ENCODE measurements at regions not wholly inside any gene's neighbourhood (a gene's known extent, or its start where the extent isn't known, plus 50 kb on each side); places are given as distances from the start of the nearest gene placed in this dataset.

GRCh38 chr2:228819701-228820100 is 451.4 kb downstream of the PID1 start:
- H3K27me3 ChIP-seq: no peaks in the 10 kb centered on the region
- TF ChIP-seq POLR2AphosphoS5 (IDR thresholded peaks at IDR 0.05; ENCODE audit: insufficient read depth in 1 of 2, low read depth in 1 of 2) (no peak), POLR2A (IDR thresholded peaks at IDR 0.05) (no peak)
- TF ChIP-seq, protein P1, sequence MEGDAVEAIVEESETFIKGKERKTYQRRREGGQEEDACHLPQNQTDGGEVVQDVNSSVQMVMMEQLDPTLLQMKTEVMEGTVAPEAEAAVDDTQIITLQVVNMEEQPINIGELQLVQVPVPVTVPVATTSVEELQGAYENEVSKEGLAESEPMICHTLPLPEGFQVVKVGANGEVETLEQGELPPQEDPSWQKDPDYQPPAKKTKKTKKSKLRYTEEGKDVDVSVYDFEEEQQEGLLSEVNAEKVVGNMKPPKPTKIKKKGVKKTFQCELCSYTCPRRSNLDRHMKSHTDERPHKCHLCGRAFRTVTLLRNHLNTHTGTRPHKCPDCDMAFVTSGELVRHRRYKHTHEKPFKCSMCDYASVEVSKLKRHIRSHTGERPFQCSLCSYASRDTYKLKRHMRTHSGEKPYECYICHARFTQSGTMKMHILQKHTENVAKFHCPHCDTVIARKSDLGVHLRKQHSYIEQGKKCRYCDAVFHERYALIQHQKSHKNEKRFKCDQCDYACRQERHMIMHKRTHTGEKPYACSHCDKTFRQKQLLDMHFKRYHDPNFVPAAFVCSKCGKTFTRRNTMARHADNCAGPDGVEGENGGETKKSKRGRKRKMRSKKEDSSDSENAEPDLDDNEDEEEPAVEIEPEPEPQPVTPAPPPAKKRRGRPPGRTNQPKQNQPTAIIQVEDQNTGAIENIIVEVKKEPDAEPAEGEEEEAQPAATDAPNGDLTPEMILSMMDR (IDR thresholded peaks at IDR 0.05): no peak
- H3K9me3 ChIP-seq: no peaks in the 10 kb centered on the region
- no peak overlapping the region for H3K27ac ChIP-seq
- H3K36me3 ChIP-seq: no peaks in the 10 kb centered on the region
- no peak overlapping the region for H3K4me3 ChIP-seq
- intact Hi-C loops (cut with DNase I): no loop called here
- no peak for DNase-seq (ENCODE audit: extremely low spot score in 2 of 2)
- no peaks in the 10 kb centered on the region for H3K4me1 ChIP-seq

GRCh38 chr2:228802181-228803071 is 468.7 kb downstream of the PID1 start:
- Histone ChIP-seq H3K36me3 (no peaks in the 10 kb centered on the region), H3K4me1 (no peaks in the 10 kb centered on the region), H3K9me3 (no peaks in the 10 kb centered on the region), H3K4me3 (no peak overlapping the region), H3K27ac (no peak overlapping the region), H3K27me3 (no peaks in the 10 kb centered on the region)
- DNase-seq (ENCODE audit: extremely low spot score in 2 of 2): no peak
- TF ChIP-seq POLR2A (IDR thresholded peaks at IDR 0.05) (no peak), POLR2AphosphoS5 (IDR thresholded peaks at IDR 0.05; ENCODE audit: insufficient read depth in 1 of 2, low read depth in 1 of 2) (no peak)
- TF ChIP-seq, protein P1 (IDR thresholded peaks at IDR 0.05): no peak
- intact Hi-C loops (cut with DNase I): no loop called here

- intact Hi-C loops (cut with DNase I): no loop called here
- H3K9me3 ChIP-seq: no peaks in the 10 kb centered on the region
Observed at GRCh38 chr2:228801451-228801850, 469.6 kb downstream of the PID1 start.

GRCh38 chr2:228799208-228799588 is 471.9 kb downstream of the PID1 start:
- Histone ChIP-seq H3K27me3 (no peaks in the 10 kb centered on the region), H3K27ac (no peak overlapping the region), H3K4me3 (no peak overlapping the region), H3K9me3 (no peaks in the 10 kb centered on the region), H3K4me1 (no peaks in the 10 kb centered on the region), H3K36me3 (no peaks in the 10 kb centered on the region)
- no peak for DNase-seq (ENCODE audit: extremely low spot score in 2 of 2)
- intact Hi-C loops (cut with DNase I): no loop called here
- TF ChIP-seq, protein P1 (IDR thresholded peaks at IDR 0.05): no peak
- TF ChIP-seq POLR2A (IDR thresholded peaks at IDR 0.05) (no peak), POLR2AphosphoS5 (IDR thresholded peaks at IDR 0.05; ENCODE audit: insufficient read depth in 1 of 2, low read depth in 1 of 2) (no peak)

More at GRCh38 chr2:228801451-228801850, 469.6 kb downstream of the PID1 start:
- TF ChIP-seq, protein P1 (IDR thresholded peaks at IDR 0.05): no peak
- no peak for TF ChIP-seq POLR2AphosphoS5 (IDR thresholded peaks at IDR 0.05; ENCODE audit: insufficient read depth in 1 of 2, low read depth in 1 of 2)
- no peak for TF ChIP-seq POLR2A (IDR thresholded peaks at IDR 0.05)
- H3K36me3 ChIP-seq: no peaks in the 10 kb centered on the region
- DNase-seq (ENCODE audit: extremely low spot score in 2 of 2): no peak
- no peaks in the 10 kb centered on the region for H3K4me1 ChIP-seq
- no peaks in the 10 kb centered on the region for H3K27me3 ChIP-seq
- no peak overlapping the region for H3K27ac ChIP-seq
- no peak overlapping the region for H3K4me3 ChIP-seq

Measured in vagina (tissue), 2 donors.